Stimulated activated naive CD8-positive, alpha-beta T cell treated with anti-CD3 and anti-CD28 coated beads, Interleukin-15, Interleukin-2, amounts not matched to agents 100 ng/mL and 50 ng/mL, for 24 hours (primary cell): ENCODE measurements at regions not wholly inside any gene's neighbourhood (a gene's known extent, or its start where the extent isn't known, plus 50 kb on each side); places are given as distances from the start of the nearest gene placed in this dataset.

Experiments
- H3K27ac Mint-ChIP-seq: one replicate; pipeline ENCODE4 v1.8.0; 2021; ENCODE audit warnings: mild to moderate bottlenecking, mixed read lengths
- H3K27me3 Mint-ChIP-seq: one replicate; pipeline ENCODE4 v1.8.0; 2021; ENCODE audit warnings: mixed read lengths
- H3K36me3 Mint-ChIP-seq: one replicate; pipeline ENCODE4 v1.8.0; 2021; ENCODE audit warnings: low read depth, mixed read lengths
- H3K4me1 Mint-ChIP-seq: one replicate; pipeline ENCODE4 v1.8.0; 2021; ENCODE audit warnings: low read depth, mixed read lengths
- H3K4me3 Mint-ChIP-seq: one replicate; pipeline ENCODE4 v1.8.0; 2021; ENCODE audit warnings: mild to moderate bottlenecking, mixed read lengths
- H3K9me3 Mint-ChIP-seq: one replicate; pipeline ENCODE4 v1.8.0; 2021; ENCODE audit warnings: mixed read lengths

- Mint-ChIP-seq H3K27ac (peak overlapping the region; percentile 88), H3K9me3 (peaks cover 3% of the 10 kb centered on the region), H3K36me3 (no peaks in the 10 kb centered on the region), H3K4me1 (peaks cover 84% of the 10 kb centered on the region), H3K4me3 (peak overlapping the region; percentile 55), H3K27me3 (no peaks in the 10 kb centered on the region)
These were observed 251.9 kb upstream of the TGFBR2 start for GRCh38 chr3:30354513-30354912.

DNA sequence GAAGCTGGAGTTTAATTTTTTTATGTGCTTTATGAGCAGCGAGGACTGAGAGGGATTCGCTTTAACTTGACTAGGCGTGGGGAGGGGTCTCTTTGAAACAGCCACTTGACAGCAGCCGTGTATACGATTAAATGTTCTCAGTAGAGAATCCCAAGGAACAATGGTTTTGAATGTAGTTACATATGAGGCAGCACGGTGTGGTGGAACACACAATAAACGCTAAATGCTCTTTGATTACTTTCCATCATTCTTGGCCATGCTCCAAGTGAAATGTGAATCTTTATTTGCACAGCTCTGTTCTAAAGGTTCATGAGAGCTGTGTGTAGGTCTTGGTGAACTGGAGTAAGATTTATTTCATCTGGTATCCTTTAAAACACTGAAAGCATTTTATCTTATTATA, 251.4 kb upstream of the TGFBR2 start:
- H3K27ac Mint-ChIP-seq = peak overlapping the region; percentile 88
- H3K4me3 Mint-ChIP-seq = peak overlapping the region; percentile 1
- no peaks in the 10 kb centered on the region for H3K27me3 Mint-ChIP-seq
- no peaks in the 10 kb centered on the region for H3K36me3 Mint-ChIP-seq
- peaks cover 3% of the 10 kb centered on the region for H3K9me3 Mint-ChIP-seq
- H3K4me1 Mint-ChIP-seq = peaks cover 80% of the 10 kb centered on the region

- Mint-ChIP-seq H3K36me3 (no peaks in the 10 kb centered on the region), H3K9me3 (peaks cover 3% of the 10 kb centered on the region), H3K27ac (no peak overlapping the region), H3K27me3 (no peaks in the 10 kb centered on the region), H3K4me1 (peaks cover 73% of the 10 kb centered on the region), H3K4me3 (no peak overlapping the region)
These were observed 250.8 kb upstream of the TGFBR2 start for GRCh38 chr3:30355622-30356021.

GRCh38 chr3:30356866-30357753, 249.3 kb upstream of the TGFBR2 start:
- Mint-ChIP-seq H3K27me3 (no peaks in the 10 kb centered on the region), H3K27ac (no peak overlapping the region), H3K4me3 (no peak overlapping the region), H3K9me3 (peaks cover 3% of the 10 kb centered on the region), H3K4me1 (peaks cover 58% of the 10 kb centered on the region), H3K36me3 (no peaks in the 10 kb centered on the region)

GRCh38 chr3:30357897-30358296, 248.5 kb upstream of the TGFBR2 start:
- H3K36me3 Mint-ChIP-seq = no peaks in the 10 kb centered on the region
- H3K4me3 Mint-ChIP-seq = no peak overlapping the region
- H3K4me1 Mint-ChIP-seq = peaks cover 50% of the 10 kb centered on the region
- H3K27me3 Mint-ChIP-seq = no peaks in the 10 kb centered on the region
- H3K9me3 Mint-ChIP-seq = peaks cover 3% of the 10 kb centered on the region
- H3K27ac Mint-ChIP-seq = peak overlapping the region; percentile 28

DNA sequence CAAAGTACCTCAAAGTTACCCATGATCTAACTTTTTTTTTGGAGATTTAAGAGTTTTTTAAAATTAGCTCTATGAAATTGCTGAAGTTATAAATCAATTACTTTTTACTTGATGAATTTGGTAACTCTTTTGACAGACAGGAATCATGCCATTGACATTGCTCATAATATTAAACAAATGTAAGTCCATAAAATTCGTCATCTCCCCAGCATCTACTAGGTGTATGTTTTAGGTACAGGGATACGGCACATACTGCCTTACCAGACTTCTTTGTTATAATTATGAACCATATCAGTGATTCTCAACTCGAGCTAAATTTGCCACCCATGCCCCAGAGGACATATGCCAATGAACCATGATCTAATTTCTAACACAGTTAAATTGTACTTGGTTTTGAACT, 247.5 kb upstream of the TGFBR2 start:
- H3K27me3 Mint-ChIP-seq = no peaks in the 10 kb centered on the region
- H3K4me3 Mint-ChIP-seq = no peak overlapping the region
- H3K9me3 Mint-ChIP-seq = peaks cover 3% of the 10 kb centered on the region
- no peak overlapping the region for H3K27ac Mint-ChIP-seq
- H3K4me1 Mint-ChIP-seq = peaks cover 42% of the 10 kb centered on the region
- no peaks in the 10 kb centered on the region for H3K36me3 Mint-ChIP-seq

DNA sequence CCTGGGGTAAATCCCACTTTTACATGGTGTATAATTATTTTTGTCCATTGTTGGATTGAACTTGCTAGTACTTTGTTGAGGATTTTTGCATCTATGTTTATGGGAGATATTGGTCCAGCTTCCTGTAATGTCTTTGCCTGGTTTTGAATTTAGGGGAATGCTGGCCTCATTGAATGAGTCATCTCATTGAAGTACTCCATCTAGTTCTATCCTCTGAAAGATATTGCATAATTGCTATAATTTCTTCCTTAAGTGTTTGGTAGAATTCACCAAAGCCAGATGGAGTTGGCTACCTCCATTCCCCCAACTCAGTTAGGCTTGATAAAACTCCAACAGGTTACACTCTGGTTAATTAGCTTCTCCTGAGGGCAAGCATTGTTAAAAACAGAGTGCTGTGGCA, 237.4 kb upstream of the TGFBR2 start:
- no peak overlapping the region for H3K27ac Mint-ChIP-seq
- no peaks in the 10 kb centered on the region for H3K27me3 Mint-ChIP-seq
- no peak overlapping the region for H3K4me3 Mint-ChIP-seq
- peaks cover 10% of the 10 kb centered on the region for H3K9me3 Mint-ChIP-seq
- H3K4me1 Mint-ChIP-seq = no peaks in the 10 kb centered on the region
- peaks cover 3% of the 10 kb centered on the region for H3K36me3 Mint-ChIP-seq

- peaks cover 3% of the 10 kb centered on the region for H3K36me3 Mint-ChIP-seq
- H3K9me3 Mint-ChIP-seq = peaks cover 10% of the 10 kb centered on the region
- no peaks in the 10 kb centered on the region for H3K27me3 Mint-ChIP-seq
- no peak overlapping the region for H3K4me3 Mint-ChIP-seq
- H3K4me1 Mint-ChIP-seq = no peaks in the 10 kb centered on the region
- no peak overlapping the region for H3K27ac Mint-ChIP-seq
These were observed 235.6 kb upstream of the TGFBR2 start for GRCh38 chr3:30370681-30371271.

GRCh38 chr3:30372837-30373236, 233.6 kb upstream of the TGFBR2 start:
- no peak overlapping the region for H3K4me3 Mint-ChIP-seq
- peaks cover 5% of the 10 kb centered on the region for H3K9me3 Mint-ChIP-seq
- H3K27ac Mint-ChIP-seq = no peak overlapping the region
- no peaks in the 10 kb centered on the region for H3K27me3 Mint-ChIP-seq
- H3K36me3 Mint-ChIP-seq = no peaks in the 10 kb centered on the region
- no peaks in the 10 kb centered on the region for H3K4me1 Mint-ChIP-seq

DNA sequence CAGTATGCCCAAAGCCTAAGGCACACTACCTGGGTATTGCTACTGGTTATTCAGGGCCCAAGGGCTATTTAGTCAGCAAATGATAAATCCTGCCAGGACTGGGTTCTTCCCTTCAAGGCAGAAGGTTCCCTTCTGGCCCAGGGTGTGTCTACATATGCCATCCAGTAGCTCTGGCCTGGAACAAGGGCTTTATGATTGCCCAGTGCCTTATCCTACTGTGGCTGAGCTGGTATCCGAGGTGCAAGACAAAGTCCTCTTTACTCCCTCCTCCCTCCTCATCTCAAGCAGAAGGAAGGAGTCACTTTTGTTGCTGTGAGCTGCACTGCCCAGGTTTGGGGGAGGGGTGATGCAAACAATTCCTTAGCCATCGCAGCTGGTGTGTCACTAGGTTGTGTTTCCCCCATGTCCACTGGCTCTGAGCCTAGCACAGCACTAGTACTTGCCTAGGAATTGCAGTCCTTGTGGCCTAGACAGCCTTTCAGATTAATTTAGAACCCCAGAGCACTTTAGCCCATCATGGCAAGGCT, 221.8 kb upstream of the TGFBR2 start:
- Mint-ChIP-seq H3K9me3 (peaks cover 18% of the 10 kb centered on the region), H3K4me1 (no peaks in the 10 kb centered on the region), H3K27me3 (no peaks in the 10 kb centered on the region), H3K4me3 (no peak overlapping the region), H3K36me3 (peaks cover 14% of the 10 kb centered on the region), H3K27ac (no peak overlapping the region)

DNA sequence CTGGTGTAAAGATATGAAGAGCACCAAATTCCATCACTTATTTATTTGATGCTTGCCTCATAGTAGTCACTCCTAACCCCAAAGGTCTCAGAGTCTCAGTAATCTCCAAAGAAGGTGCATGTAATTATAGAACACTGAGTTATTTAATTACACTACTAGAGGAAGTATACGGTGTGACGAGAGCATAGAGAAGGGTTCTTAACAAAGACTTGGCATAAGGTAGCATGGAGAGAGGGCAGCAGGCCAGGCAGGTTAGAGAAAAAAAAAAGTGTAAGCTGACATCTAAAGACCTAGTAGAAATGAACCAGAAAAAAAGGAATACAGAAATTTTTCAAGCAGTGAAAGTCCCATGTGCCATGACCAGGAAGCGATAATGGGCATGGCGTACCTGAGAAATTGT, 213.3 kb upstream of the TGFBR2 start:
- no peak overlapping the region for H3K27ac Mint-ChIP-seq
- peaks cover 13% of the 10 kb centered on the region for H3K9me3 Mint-ChIP-seq
- H3K4me1 Mint-ChIP-seq = no peaks in the 10 kb centered on the region
- peaks cover 7% of the 10 kb centered on the region for H3K36me3 Mint-ChIP-seq
- H3K4me3 Mint-ChIP-seq = no peak overlapping the region
- no peaks in the 10 kb centered on the region for H3K27me3 Mint-ChIP-seq

DNA sequence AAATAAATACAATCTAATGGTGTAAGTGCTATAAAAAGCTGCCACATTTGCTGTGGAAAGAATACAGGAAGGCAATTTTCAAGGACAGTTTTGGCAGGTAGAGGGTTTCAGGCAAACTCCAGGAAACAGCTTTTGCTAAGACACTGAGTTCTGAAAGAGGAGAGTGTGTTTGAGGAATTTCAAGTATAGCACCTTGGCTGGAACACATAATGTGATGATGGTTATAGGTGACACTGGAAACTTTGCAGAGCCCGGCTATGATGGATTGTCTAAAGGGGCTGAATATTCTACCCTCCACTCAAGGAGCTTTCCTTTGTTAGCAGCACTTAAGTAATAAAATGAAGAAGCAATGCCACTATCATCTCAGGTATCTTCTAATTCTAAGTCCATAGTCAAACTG, 209.4 kb upstream of the TGFBR2 start:
- Mint-ChIP-seq H3K36me3 (peaks cover 3% of the 10 kb centered on the region), H3K4me1 (peaks cover 19% of the 10 kb centered on the region), H3K4me3 (no peak overlapping the region), H3K27ac (no peak overlapping the region), H3K9me3 (peaks cover 8% of the 10 kb centered on the region), H3K27me3 (no peaks in the 10 kb centered on the region)

DNA sequence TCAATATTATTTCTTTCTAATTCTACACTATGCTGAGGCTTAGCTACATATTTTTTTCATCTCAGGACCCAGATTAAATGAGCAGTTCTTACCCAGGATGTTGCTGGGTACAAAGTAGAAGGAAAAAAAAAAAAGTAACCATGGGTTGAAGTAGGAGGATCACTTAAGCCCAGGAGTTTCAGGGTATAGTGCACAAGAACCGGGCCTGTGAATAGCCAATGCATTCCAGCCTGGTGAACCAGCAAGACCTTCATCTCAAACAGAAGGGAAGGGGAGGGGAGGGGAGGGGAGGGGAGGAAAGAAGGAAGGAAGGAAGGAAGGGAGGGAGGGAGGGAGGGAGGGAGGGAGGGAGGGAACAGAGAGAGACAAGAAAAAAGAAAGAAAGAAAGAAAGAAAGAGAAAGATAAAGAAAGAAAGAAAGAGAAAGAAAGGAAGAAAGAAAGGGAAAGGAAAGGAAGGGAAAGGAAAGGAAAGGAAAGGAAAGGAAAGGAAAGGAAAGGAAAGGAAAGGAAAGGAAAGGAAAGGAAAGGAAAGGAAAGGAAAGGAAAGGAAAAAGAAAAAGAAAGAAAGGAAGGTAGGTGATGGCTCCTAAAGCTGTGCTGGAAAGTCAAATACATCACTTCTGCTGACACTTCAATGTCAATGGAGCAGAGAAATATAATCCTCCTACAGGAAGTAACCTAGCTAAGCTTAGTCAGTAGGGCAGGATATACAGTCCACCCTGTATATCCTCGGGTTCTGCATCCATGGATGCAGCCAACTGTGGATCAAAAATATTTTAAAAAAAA, 206.8 kb upstream of the TGFBR2 start:
- H3K27me3 Mint-ChIP-seq = no peaks in the 10 kb centered on the region
- H3K36me3 Mint-ChIP-seq = peaks cover 3% of the 10 kb centered on the region
- H3K4me3 Mint-ChIP-seq = no peak overlapping the region
- peaks cover 3% of the 10 kb centered on the region for H3K9me3 Mint-ChIP-seq
- no peak overlapping the region for H3K27ac Mint-ChIP-seq
- H3K4me1 Mint-ChIP-seq = peaks cover 19% of the 10 kb centered on the region

DNA sequence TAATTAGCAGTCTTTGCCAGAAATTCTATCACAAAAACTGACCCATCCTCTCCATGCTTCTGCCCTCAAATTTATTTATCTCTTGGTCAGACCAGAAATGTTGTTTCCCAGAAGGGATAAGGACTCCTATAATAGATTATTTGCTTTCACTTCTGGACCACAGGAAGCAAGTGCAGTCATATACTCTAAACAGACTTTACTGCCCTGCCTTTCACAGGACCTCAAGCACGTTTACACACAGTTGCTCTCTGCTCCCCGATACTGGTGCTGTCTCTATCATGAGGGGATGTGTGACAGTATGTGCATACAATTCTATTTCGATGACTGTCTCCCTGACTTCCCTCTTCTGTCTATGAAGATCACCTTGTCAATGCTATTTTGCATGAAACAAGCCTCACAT, 205.5 kb upstream of the TGFBR2 start:
- no peak overlapping the region for H3K27ac Mint-ChIP-seq
- peaks cover 19% of the 10 kb centered on the region for H3K4me1 Mint-ChIP-seq
- no peaks in the 10 kb centered on the region for H3K27me3 Mint-ChIP-seq
- H3K4me3 Mint-ChIP-seq = no peak overlapping the region
- H3K9me3 Mint-ChIP-seq = peaks cover 3% of the 10 kb centered on the region
- peaks cover 3% of the 10 kb centered on the region for H3K36me3 Mint-ChIP-seq

DNA sequence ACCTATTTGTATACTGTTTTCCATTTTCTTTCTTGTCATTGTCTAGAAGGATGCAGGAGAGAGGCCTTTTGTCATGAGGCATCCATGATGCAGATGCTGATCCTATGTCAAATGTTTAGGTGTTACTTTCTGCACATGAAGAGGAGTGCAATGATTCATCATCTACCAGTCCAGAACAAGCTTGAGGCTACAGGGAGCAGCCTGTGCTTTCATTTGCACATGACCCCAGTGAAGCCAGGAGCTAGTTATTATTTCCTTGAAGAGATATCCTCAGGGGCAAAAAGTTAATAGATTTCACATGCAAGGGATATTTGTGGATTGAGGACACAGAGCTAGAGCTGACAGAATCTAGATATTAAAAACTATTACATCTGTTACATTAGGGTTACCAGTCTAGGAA, 204.4 kb upstream of the TGFBR2 start:
- Mint-ChIP-seq H3K4me1 (peaks cover 19% of the 10 kb centered on the region), H3K9me3 (no peaks in the 10 kb centered on the region), H3K27me3 (no peaks in the 10 kb centered on the region), H3K4me3 (no peak overlapping the region), H3K27ac (no peak overlapping the region), H3K36me3 (no peaks in the 10 kb centered on the region)
